ENCODE measurements at regions not wholly inside any gene's neighbourhood (a gene's known extent, or its start where the extent isn't known, plus 50 kb on each side); places are given as distances from the start of the nearest gene placed in this dataset.

DNA sequence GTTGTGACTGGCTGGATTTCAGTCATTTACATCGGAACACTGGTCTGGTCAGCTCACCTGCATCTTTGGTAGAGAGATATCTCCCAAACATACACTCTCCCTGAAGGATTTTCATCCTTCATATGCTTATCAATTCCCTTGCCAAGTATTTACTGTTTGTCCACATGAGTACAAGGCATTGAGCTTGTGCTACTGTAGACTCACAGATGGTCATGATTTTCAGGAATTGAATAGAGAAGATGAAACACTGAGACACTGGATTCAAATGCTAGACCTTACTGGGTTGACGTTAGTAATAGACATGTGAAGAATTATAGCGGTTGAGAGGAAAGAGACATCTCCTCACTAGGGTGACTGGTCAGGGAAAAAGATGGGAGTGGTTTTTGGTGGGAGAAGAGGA lies 62.9 kb upstream of the ABL1 start:
- no peak overlapping the region for H3K4me3 ChIP-seq
- H3K27me3 ChIP-seq (ENCODE audit: low read depth): no peaks in the 10 kb centered on the region
- no peaks in the 10 kb centered on the region for H3K36me3 ChIP-seq (replicated peaks)
- H3K4me1 ChIP-seq: no peaks in the 10 kb centered on the region
- DNase-seq (ENCODE audit: low spot score in 2 of 2): no peak
- in situ Hi-C loops (cut with MboI; ENCODE audit: low sequenced_read_pairs): no loop called here
- peaks cover 7% of the 10 kb centered on the region for H3K9me3 ChIP-seq

- DNase-seq (ENCODE audit: low spot score in 2 of 2): no peak
- H3K9me3 ChIP-seq: peaks cover 7% of the 10 kb centered on the region
- in situ Hi-C loops (cut with MboI; ENCODE audit: low sequenced_read_pairs): no loop called here
- no peak overlapping the region for H3K4me3 ChIP-seq
- H3K4me1 ChIP-seq: no peaks in the 10 kb centered on the region
- no peaks in the 10 kb centered on the region for H3K27me3 ChIP-seq (ENCODE audit: low read depth)
- no peaks in the 10 kb centered on the region for H3K36me3 ChIP-seq (replicated peaks)
Observed at GRCh38 chr9:130774183-130774582, 60.9 kb upstream of the ABL1 start.

GRCh38 chr9:130775336-130775991 lies 59.6 kb upstream of the ABL1 start:
- in situ Hi-C loops (cut with MboI; ENCODE audit: low sequenced_read_pairs): no loop called here
- no peak overlapping the region for H3K4me3 ChIP-seq

DNA sequence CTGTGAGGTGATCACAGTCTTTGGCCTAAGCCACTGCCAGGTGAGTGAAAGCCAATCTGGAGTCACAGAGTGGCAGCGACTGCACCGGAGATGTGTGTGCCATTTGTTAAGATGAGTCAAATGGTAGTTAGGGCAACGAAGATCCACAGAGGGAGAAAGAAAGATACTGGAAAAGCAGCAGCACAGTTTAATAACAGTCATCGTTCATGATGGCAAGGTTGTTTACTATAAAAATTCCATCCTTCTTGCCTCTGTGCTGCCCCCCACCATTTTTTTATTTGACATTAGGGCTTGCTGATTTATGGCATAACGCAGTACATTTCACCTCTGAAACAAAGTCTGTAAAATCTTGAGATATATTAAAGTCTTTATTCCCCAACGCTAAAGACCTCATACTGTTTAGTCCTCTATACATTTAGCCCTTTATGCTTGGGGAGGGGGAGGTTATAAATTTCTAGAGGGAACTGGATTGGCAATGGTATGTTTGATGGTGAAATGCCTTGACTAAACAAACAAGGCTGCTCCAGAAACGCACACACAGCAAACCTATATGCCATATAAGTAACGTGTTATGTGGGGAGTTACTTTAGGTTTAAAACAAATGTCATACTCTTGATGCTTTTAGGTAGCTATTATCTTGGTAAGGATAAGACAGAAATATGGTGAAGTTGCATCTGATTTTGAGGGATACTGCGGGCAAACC lies 55.8 kb upstream of the ABL1 start:
- Histone ChIP-seq H3K27me3 (ENCODE audit: low read depth) (no peaks in the 10 kb centered on the region), H3K9me3 (peaks cover 7% of the 10 kb centered on the region), H3K4me3 (no peak overlapping the region), H3K4me1 (peaks cover 7% of the 10 kb centered on the region), H3K36me3 (replicated peaks) (no peaks in the 10 kb centered on the region)
- in situ Hi-C loops (cut with MboI; ENCODE audit: low sequenced_read_pairs): no loop called here
- DNase-seq (ENCODE audit: low spot score in 2 of 2): no peak

More at GRCh38 chr9:130775336-130775991, 59.6 kb upstream of the ABL1 start:
- DNase-seq (ENCODE audit: low spot score in 2 of 2): no peak
- Histone ChIP-seq H3K9me3 (peaks cover 7% of the 10 kb centered on the region), H3K36me3 (replicated peaks) (no peaks in the 10 kb centered on the region), H3K4me1 (no peaks in the 10 kb centered on the region), H3K27me3 (ENCODE audit: low read depth) (no peaks in the 10 kb centered on the region)

DNA sequence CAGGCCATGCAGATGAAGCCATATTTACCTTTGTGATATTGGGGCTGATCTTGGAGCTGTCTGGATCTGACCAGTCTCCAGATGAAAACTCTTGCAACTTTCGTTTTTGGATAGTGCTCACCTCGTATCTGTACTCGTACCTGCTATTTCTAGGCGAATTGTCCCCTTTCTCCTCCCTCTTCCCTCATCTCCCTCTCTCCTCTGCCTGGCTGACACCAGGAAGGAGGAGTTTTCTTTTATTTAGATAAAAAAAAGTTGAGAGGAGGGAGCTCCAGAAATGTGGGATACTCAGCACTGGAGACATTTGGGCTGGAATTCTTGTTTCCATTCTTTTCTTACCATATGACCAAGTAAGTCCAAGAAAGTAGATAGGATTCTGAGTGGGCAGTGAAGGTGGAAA lies 54.6 kb upstream of the ABL1 start:
- H3K4me3 ChIP-seq: no peak overlapping the region
- no peaks in the 10 kb centered on the region for H3K36me3 ChIP-seq (replicated peaks)
- no peaks in the 10 kb centered on the region for H3K27me3 ChIP-seq (ENCODE audit: low read depth)
- no peak for DNase-seq (ENCODE audit: low spot score in 2 of 2)
- peaks cover under 1% of the 10 kb centered on the region; the same call in 1 of the 2 replicates for H3K9me3 ChIP-seq
- H3K4me1 ChIP-seq: peaks cover 7% of the 10 kb centered on the region
- in situ Hi-C loops (cut with MboI; ENCODE audit: low sequenced_read_pairs): no loop called here

- in situ Hi-C loops (cut with MboI; ENCODE audit: low sequenced_read_pairs): no loop called here
- Histone ChIP-seq H3K9me3 (no peaks in the 10 kb centered on the region), H3K36me3 (replicated peaks) (no peaks in the 10 kb centered on the region), H3K4me3 (no peak overlapping the region), H3K4me1 (peaks cover 7% of the 10 kb centered on the region), H3K27me3 (ENCODE audit: low read depth) (no peaks in the 10 kb centered on the region)
- DNase-seq (ENCODE audit: low spot score in 2 of 2): peak; percentile 16 to 35
Observed at GRCh38 chr9:130780865-130781504, 54.1 kb upstream of the ABL1 start.

GRCh38 chr9:130781569-130781968 lies 53.5 kb upstream of the ABL1 start:
- no peak for DNase-seq (ENCODE audit: low spot score in 2 of 2)
- in situ Hi-C loops (cut with MboI; ENCODE audit: low sequenced_read_pairs): no loop called here
- Histone ChIP-seq H3K36me3 (replicated peaks) (no peaks in the 10 kb centered on the region), H3K27me3 (ENCODE audit: low read depth) (no peaks in the 10 kb centered on the region), H3K9me3 (no peaks in the 10 kb centered on the region), H3K4me1 (peaks cover 7% of the 10 kb centered on the region), H3K4me3 (no peak overlapping the region)

DNA sequence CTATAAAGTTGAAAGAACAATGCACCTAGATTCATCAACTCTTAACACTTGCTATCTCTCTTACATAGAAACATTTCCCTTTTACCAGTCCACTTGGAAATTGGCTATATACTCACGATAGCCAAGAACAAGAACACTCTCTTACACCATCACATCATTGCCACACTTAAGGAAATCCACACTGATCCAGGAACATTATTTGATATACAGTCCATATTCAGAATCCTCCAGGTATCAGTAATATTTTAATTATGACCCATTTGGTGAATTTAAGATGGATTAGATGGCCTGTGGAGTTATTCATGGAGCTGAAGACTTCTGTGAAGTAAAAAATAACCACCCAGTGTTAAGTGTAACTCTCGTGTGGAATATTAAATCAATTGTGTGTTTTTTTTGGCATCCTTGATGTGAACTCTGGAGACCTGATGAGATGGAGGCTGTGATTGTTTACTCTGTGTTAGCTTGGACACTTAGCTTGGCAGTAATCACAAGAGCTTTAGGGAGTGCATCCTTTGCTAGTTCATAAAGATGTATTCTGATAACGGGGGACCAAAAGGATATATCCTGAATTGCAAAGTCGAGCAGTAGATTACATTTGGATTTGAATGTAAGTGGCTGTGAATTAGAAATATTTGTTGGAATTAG lies 52.0 kb upstream of the ABL1 start:
- no peak for DNase-seq (ENCODE audit: low spot score in 2 of 2)
- no peak overlapping the region for H3K4me3 ChIP-seq
- in situ Hi-C loops (cut with MboI; ENCODE audit: low sequenced_read_pairs): no loop called here
- peaks cover 7% of the 10 kb centered on the region for H3K4me1 ChIP-seq
- no peaks in the 10 kb centered on the region for H3K36me3 ChIP-seq (replicated peaks)
- H3K27me3 ChIP-seq (ENCODE audit: low read depth): no peaks in the 10 kb centered on the region
- no peaks in the 10 kb centered on the region for H3K9me3 ChIP-seq

- peaks cover 7% of the 10 kb centered on the region for H3K4me1 ChIP-seq
- H3K36me3 ChIP-seq (replicated peaks): no peaks in the 10 kb centered on the region
- H3K27me3 ChIP-seq (ENCODE audit: low read depth): no peaks in the 10 kb centered on the region
- in situ Hi-C loops (cut with MboI; ENCODE audit: low sequenced_read_pairs): no loop called here
- no peak for DNase-seq (ENCODE audit: low spot score in 2 of 2)
- no peak overlapping the region for H3K4me3 ChIP-seq
- H3K9me3 ChIP-seq: no peaks in the 10 kb centered on the region
Observed at GRCh38 chr9:130785053-130785452, 50.0 kb upstream of the ABL1 start.

Measured in HAP-1 (cell line).